ENCODE measurements at regions not wholly inside any gene's neighbourhood (a gene's known extent, or its start where the extent isn't known, plus 50 kb on each side); places are given as distances from the start of the nearest gene placed in this dataset.

GRCh38 chr1:37143800-37144199, 109.5 kb upstream of the GRIK3 start:
- TF ChIP-seq CTCF (IDR thresholded peaks at IDR 0.05) = no peak

- TF ChIP-seq CTCF (IDR thresholded peaks at IDR 0.05) = no peak
These were observed 111.8 kb upstream of the GRIK3 start for GRCh38 chr1:37146071-37146470.

- TF ChIP-seq CTCF (IDR thresholded peaks at IDR 0.05) = no peak
These were observed 113.1 kb upstream of the GRIK3 start for GRCh38 chr1:37147392-37147831.

GRCh38 chr1:37147906-37148305, 113.6 kb upstream of the GRIK3 start:
- TF ChIP-seq CTCF (IDR thresholded peaks at IDR 0.05) = no peak

- TF ChIP-seq CTCF (IDR thresholded peaks at IDR 0.05) = no peak
These were observed 114.3 kb upstream of the GRIK3 start for GRCh38 chr1:37148663-37149062.

GRCh38 chr1:37149296-37149695, 115.0 kb upstream of the GRIK3 start:
- TF ChIP-seq CTCF (IDR thresholded peaks at IDR 0.05) = no peak

GRCh38 chr1:37150986-37151385, 116.7 kb upstream of the GRIK3 start:
- no peak for TF ChIP-seq CTCF (IDR thresholded peaks at IDR 0.05)

GRCh38 chr1:37151789-37152188, 117.5 kb upstream of the GRIK3 start:
- TF ChIP-seq CTCF (IDR thresholded peaks at IDR 0.05) = no peak

Measured in LNCAP (cell line).